Upper lobe of right lung (tissue), 1 donor: ENCODE measurements at regions not wholly inside any gene's neighbourhood (a gene's known extent, or its start where the extent isn't known, plus 50 kb on each side); places are given as distances from the start of the nearest gene placed in this dataset.

Experiments
- ATAC-seq: fragments of 200-7000 bp; cut with Tn5 transposase; one replicate; pipeline ENCODE4 v1.9.1; 2020; ENCODE audit warnings: mild to moderate bottlenecking, moderate library complexity
- DNase-seq: peaks from one replicate; pipeline ENCODE4 v3.0.0-alpha.2; 2020
- H3K27ac ChIP-seq: fragments of 200-600 bp; one replicate; pipeline ENCODE4 v1.8.0; 2022
- H3K27me3 ChIP-seq: fragments of 200-600 bp; one replicate; pipeline ENCODE4 v1.8.0; 2022; ENCODE audit warnings: mild to moderate bottlenecking
- H3K36me3 ChIP-seq: fragments of 200-600 bp; one replicate; pipeline ENCODE4 v1.8.0; 2022
- H3K4me1 ChIP-seq: fragments of 200-600 bp; one replicate; pipeline ENCODE4 v1.8.0; 2022
- H3K4me3 ChIP-seq: fragments of 200-600 bp; one replicate; pipeline ENCODE4 v1.8.0; 2022; ENCODE audit warnings: mild to moderate bottlenecking
- H3K9me3 ChIP-seq: fragments of 200-600 bp; one replicate; pipeline ENCODE4 v1.8.0; 2022
- intact Hi-C: fragments of 100-400 bp; cut with DNase I; formaldehyde crosslinking; loops from one replicate; pipeline ENCODE4 v1.11.0; 2022
- TF ChIP-seq, protein P1 (sequence below): fragments of 200-600 bp; IDR thresholded peaks from one replicate; pipeline ENCODE4 v1.8.0; 2022; ENCODE audit warnings: antibody characterized with exemption
- donor health status: DM: no; HTN: yes; CAD: no; lungs with severe emphysema.

DNA sequence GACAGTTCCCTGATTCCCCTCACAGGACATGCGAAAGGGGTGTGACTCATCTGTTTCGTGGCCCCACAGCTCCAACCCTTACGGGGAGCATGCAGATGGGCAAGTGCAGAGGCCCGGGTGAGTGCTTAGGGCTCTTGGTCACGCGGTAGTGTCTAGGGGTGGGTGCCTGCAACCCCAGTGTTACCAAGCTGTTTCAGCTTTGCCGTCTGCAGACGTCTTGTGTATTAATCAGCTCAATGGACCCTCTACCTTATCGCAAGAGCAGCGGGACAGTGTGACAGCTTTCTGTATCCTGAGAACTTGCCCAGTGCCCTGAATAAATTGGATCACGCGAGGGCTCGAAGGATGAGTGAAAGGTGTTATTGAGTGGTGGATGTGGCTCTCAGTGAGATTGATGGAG lies 816.4 kb upstream of the ANO3 start:
- intact Hi-C loops, result no loop called here
- Histone ChIP-seq H3K4me3 (no peak overlapping the region), H3K27me3 (no peaks in the 10 kb centered on the region), H3K27ac (no peak overlapping the region), H3K36me3 (no peaks in the 10 kb centered on the region), H3K9me3 (no peaks in the 10 kb centered on the region), H3K4me1 (no peaks in the 10 kb centered on the region)
- ATAC-seq, result no peak
- no peak for DNase-seq
- TF ChIP-seq, protein P1, sequence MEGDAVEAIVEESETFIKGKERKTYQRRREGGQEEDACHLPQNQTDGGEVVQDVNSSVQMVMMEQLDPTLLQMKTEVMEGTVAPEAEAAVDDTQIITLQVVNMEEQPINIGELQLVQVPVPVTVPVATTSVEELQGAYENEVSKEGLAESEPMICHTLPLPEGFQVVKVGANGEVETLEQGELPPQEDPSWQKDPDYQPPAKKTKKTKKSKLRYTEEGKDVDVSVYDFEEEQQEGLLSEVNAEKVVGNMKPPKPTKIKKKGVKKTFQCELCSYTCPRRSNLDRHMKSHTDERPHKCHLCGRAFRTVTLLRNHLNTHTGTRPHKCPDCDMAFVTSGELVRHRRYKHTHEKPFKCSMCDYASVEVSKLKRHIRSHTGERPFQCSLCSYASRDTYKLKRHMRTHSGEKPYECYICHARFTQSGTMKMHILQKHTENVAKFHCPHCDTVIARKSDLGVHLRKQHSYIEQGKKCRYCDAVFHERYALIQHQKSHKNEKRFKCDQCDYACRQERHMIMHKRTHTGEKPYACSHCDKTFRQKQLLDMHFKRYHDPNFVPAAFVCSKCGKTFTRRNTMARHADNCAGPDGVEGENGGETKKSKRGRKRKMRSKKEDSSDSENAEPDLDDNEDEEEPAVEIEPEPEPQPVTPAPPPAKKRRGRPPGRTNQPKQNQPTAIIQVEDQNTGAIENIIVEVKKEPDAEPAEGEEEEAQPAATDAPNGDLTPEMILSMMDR, result no peak

GRCh38 chr11:25520459-25520858 lies 811.5 kb upstream of the ANO3 start:
- no peaks in the 10 kb centered on the region for H3K9me3 ChIP-seq
- no peaks in the 10 kb centered on the region for H3K4me1 ChIP-seq
- H3K36me3 ChIP-seq, result no peaks in the 10 kb centered on the region
- DNase-seq (no peak), ATAC-seq (no peak)
- TF ChIP-seq, protein P1, result no peak
- no peak overlapping the region for H3K27ac ChIP-seq
- intact Hi-C loops, result no loop called here
- H3K27me3 ChIP-seq, result no peaks in the 10 kb centered on the region
- H3K4me3 ChIP-seq, result no peak overlapping the region

GRCh38 chr11:25527841-25528240 lies 804.1 kb upstream of the ANO3 start:
- intact Hi-C loops, result no loop called here

GRCh38 chr11:25529572-25529971 lies 802.4 kb upstream of the ANO3 start:
- Histone ChIP-seq H3K27me3 (no peaks in the 10 kb centered on the region), H3K4me3 (no peak overlapping the region), H3K9me3 (no peaks in the 10 kb centered on the region), H3K27ac (no peak overlapping the region), H3K4me1 (no peaks in the 10 kb centered on the region), H3K36me3 (no peaks in the 10 kb centered on the region)
- no peak for ATAC-seq
- TF ChIP-seq, protein P1, result no peak
- intact Hi-C loops, result no loop called here
- no peak for DNase-seq

More at GRCh38 chr11:25527841-25528240, 804.1 kb upstream of the ANO3 start:
- TF ChIP-seq, protein P1, result no peak
- no peaks in the 10 kb centered on the region for H3K36me3 ChIP-seq
- H3K9me3 ChIP-seq, result no peaks in the 10 kb centered on the region
- H3K4me1 ChIP-seq, result no peaks in the 10 kb centered on the region
- H3K4me3 ChIP-seq, result no peak overlapping the region
- ATAC-seq, result no peak
- H3K27ac ChIP-seq, result no peak overlapping the region
- no peak for DNase-seq
- H3K27me3 ChIP-seq, result no peaks in the 10 kb centered on the region

GRCh38 chr11:25535467-25536272 lies 796.3 kb upstream of the ANO3 start:
- no peak for DNase-seq
- ATAC-seq, result no peak
- H3K4me3 ChIP-seq, result no peak overlapping the region

More at GRCh38 chr11:25535467-25536272, 796.3 kb upstream of the ANO3 start:
- no peaks in the 10 kb centered on the region for H3K9me3 ChIP-seq
- H3K4me1 ChIP-seq, result no peaks in the 10 kb centered on the region
- H3K36me3 ChIP-seq, result no peaks in the 10 kb centered on the region
- TF ChIP-seq, protein P1, result no peak
- no peaks in the 10 kb centered on the region for H3K27me3 ChIP-seq
- H3K27ac ChIP-seq, result no peak overlapping the region
- intact Hi-C loops, result no loop called here
